ENCODE measurements at regions not wholly inside any gene's neighbourhood (a gene's known extent, or its start where the extent isn't known, plus 50 kb on each side); places are given as distances from the start of the nearest gene placed in this dataset.

DNA sequence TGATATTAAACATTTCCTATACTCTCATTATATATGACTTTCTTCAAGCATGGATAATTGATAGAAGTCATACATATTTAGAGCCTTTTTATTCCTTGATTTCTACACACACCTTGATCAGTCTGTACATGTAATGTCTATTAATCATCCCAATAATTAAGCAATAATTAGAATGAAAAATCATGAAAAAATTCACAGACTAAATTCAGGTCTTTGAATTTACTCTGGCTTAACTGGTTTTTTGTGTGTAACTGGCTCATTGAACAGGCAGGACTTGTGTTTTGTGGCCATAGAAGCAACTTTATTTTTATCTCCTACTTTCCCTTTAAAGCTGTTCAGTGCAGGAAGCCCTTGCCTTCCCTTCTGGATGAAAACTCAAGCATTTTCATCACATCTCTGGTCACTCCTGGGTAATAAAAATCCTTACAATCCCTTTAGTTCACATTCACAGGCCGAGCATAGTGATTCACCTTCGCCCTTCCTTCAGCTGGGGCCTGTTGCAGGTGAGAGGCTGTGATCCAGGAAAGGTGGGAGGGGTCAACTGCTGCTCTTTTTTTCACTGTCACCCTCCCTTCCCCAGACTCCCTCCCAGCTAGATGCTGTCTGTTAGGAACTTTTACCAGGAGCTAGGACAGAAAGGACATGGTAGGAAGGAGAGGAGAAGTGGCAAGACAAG is 58.0 kb upstream of the ITSN2 start:
- TF ChIP-seq POLR2A (IDR thresholded peaks at IDR 0.05; ENCODE audit: low read depth, low read length), result no peak
- TF ChIP-seq TAF1 (IDR thresholded peaks at IDR 0.05; ENCODE audit: borderline replicate concordance, low read depth, low read length), result no peak
- TF ChIP-seq POLR2AphosphoS5 (IDR thresholded peaks at IDR 0.05; ENCODE audit: low read depth, low read length), result no peak

Measured in GM12892 (cell line).